H9 (cell line): ENCODE measurements at regions not wholly inside any gene's neighbourhood (a gene's known extent, or its start where the extent isn't known, plus 50 kb on each side); places are given as distances from the start of the nearest gene placed in this dataset.

ENCODE experiments used
- DNase-seq: peaks from one replicate; pipeline ENCODE4 v3.0.0-alpha.2; 2017
- H2AFZ ChIP-seq: one replicate; pipeline ENCODE4 v1.6.1; 2013; ENCODE audit warnings: mild to moderate bottlenecking, low read length, control low read depth, moderate library complexity
- H2AK5ac ChIP-seq: 2 replicates; pipeline ENCODE4 v1.6.1; 2013; ENCODE audit warnings: low read length, control low read depth, mixed read lengths; ENCODE audit not compliant: insufficient read length
- H2BK120ac ChIP-seq: one replicate; pipeline ENCODE4 v1.6.1; 2013; ENCODE audit warnings: low read depth, mild to moderate bottlenecking, low read length, control low read depth, inconsistent platforms; ENCODE audit not compliant: poor library complexity, severe bottlenecking
- H2BK12ac ChIP-seq: 2 replicates; pipeline ENCODE4 v1.6.1; 2013; ENCODE audit warnings: low read length, control low read depth, mixed read lengths, low read depth; ENCODE audit not compliant: insufficient read length
- H2BK15ac ChIP-seq: 2 replicates; pipeline ENCODE4 v1.6.1; 2013; ENCODE audit warnings: low read depth, low read length, control low read depth
- H2BK20ac ChIP-seq: one replicate; pipeline ENCODE4 v1.6.1; 2013; ENCODE audit warnings: low read depth, mild to moderate bottlenecking, low read length, control low read depth, inconsistent platforms; ENCODE audit not compliant: poor library complexity, severe bottlenecking
- H2BK5ac ChIP-seq: 2 replicates; pipeline ENCODE4 v1.6.1; 2013; ENCODE audit warnings: low read length, control low read depth, mixed read lengths; ENCODE audit not compliant: insufficient read length
- H3K14ac ChIP-seq: 2 replicates; pipeline ENCODE4 v1.6.1; 2013; ENCODE audit warnings: low read length, control low read depth; ENCODE audit not compliant: insufficient read depth
- H3K18ac ChIP-seq: 2 replicates; pipeline ENCODE4 v1.6.1; 2013; ENCODE audit warnings: low read depth, mild to moderate bottlenecking, mixed read lengths, low read length, control low read depth; ENCODE audit not compliant: insufficient read length
- H3K23ac ChIP-seq: 2 replicates; pipeline ENCODE4 v1.6.1; 2013; ENCODE audit warnings: low read length, control low read depth, mixed read lengths, low read depth; ENCODE audit not compliant: insufficient read length
- H3K23me2 ChIP-seq: 2 replicates; pipeline ENCODE4 v1.6.1; 2013; ENCODE audit warnings: low read depth, mild to moderate bottlenecking, mixed read lengths, low read length, control low read depth; ENCODE audit not compliant: insufficient read length, poor library complexity, severe bottlenecking
- H3K27ac ChIP-seq: 2 replicates; pipeline ENCODE4 v1.5.1; 2013; ENCODE audit warnings: low read length, control low read depth, mixed read lengths, low read depth; ENCODE audit not compliant: insufficient read length
- H3K27me3 ChIP-seq: 2 replicates; pipeline ENCODE4 v1.6.1; 2013; ENCODE audit warnings: low read length, control low read depth, inconsistent platforms; ENCODE audit not compliant: insufficient read depth
- H3K4ac ChIP-seq: 2 replicates; pipeline ENCODE4 v1.6.1; 2013; ENCODE audit warnings: low read depth, mild to moderate bottlenecking, control low read depth, inconsistent platforms, low read length, moderate library complexity
- H3K4me1 ChIP-seq: 2 replicates; pipeline ENCODE4 v1.6.1; 2013; ENCODE audit warnings: low read length, control low read depth, inconsistent platforms; ENCODE audit not compliant: insufficient read depth
- H3K4me2 ChIP-seq: 2 replicates; pipeline ENCODE4 v1.6.1; 2013; ENCODE audit warnings: low read length, control low read depth, mixed read lengths; ENCODE audit not compliant: insufficient read length, insufficient read depth
- H3K56ac ChIP-seq: 2 replicates; pipeline ENCODE4 v1.6.1; 2013; ENCODE audit warnings: low read depth, mild to moderate bottlenecking, mixed read lengths, low read length, control low read depth; ENCODE audit not compliant: insufficient read length
- H3K79me1 ChIP-seq: 2 replicates; pipeline ENCODE4 v1.6.1; 2013; ENCODE audit warnings: low read depth, mild to moderate bottlenecking, moderate library complexity, low read length, control low read depth, inconsistent platforms; ENCODE audit not compliant: insufficient read depth, poor library complexity, severe bottlenecking
- H3K79me2 ChIP-seq: 2 replicates; pipeline ENCODE4 v1.6.1; 2013; ENCODE audit warnings: low read length, control low read depth, inconsistent platforms; ENCODE audit not compliant: insufficient read depth
- H3K9ac ChIP-seq: 2 replicates; pipeline ENCODE4 v1.6.1; 2013; ENCODE audit warnings: low read length, control low read depth, mixed read lengths; ENCODE audit not compliant: insufficient read length; ENCODE audit errors: extremely low read depth
- H3K9me3 ChIP-seq: one replicate; pipeline ENCODE4 v1.6.1; 2013; ENCODE audit warnings: low read depth, low read length, inconsistent platforms; ENCODE audit not compliant: control insufficient read depth
- H3T11ph ChIP-seq: one replicate; pipeline ENCODE4 v1.6.1; 2013; ENCODE audit warnings: mild to moderate bottlenecking, low read length, control low read depth, inconsistent platforms
- H4K20me1 ChIP-seq: one replicate; pipeline ENCODE4 v1.6.1; 2013; ENCODE audit not compliant: control insufficient read depth, insufficient read length, insufficient read depth
- H4K5ac ChIP-seq: 2 replicates; pipeline ENCODE4 v1.6.1; 2013; ENCODE audit warnings: low read depth, mild to moderate bottlenecking, mixed read lengths, low read length, control low read depth; ENCODE audit not compliant: insufficient read length
- H4K8ac ChIP-seq: replicated peaks from 2 replicates; pipeline ENCODE4 v1.6.1; 2013; ENCODE audit warnings: low read length, control low read depth, mixed read lengths, low read depth; ENCODE audit not compliant: insufficient read length
- H4K91ac ChIP-seq: 2 replicates; pipeline ENCODE4 v1.6.1; 2013; ENCODE audit warnings: low read depth, mild to moderate bottlenecking, moderate library complexity, mixed read lengths, low read length, control low read depth; ENCODE audit not compliant: insufficient read length
- H3K27ac Mint-ChIP-seq, 3 experiments: 2 replicates in 2 of 3; 3 replicates in 1 of 3; pipeline ENCODE4 v1.8.0; 2020 to 2021; ENCODE audit warnings: mixed read lengths in 3 of 3, mild to moderate bottlenecking in 1 of 3, moderate library complexity in 1 of 3
- H3K27me3 Mint-ChIP-seq: 2 replicates; pipeline ENCODE4 v1.8.0; 2021; ENCODE audit warnings: low read depth, mild to moderate bottlenecking, moderate library complexity, mixed read lengths
- H3K36me3 Mint-ChIP-seq, 3 experiments: 2 replicates in 2 of 3; 3 replicates in 1 of 3; pipeline ENCODE4 v1.8.0; 2020 to 2021; ENCODE audit warnings: low read depth in 3 of 3, mixed read lengths in 3 of 3; ENCODE audit not compliant: insufficient read depth in 1 of 3
- H3K4me1 Mint-ChIP-seq, 2 experiments: 2 replicates each; pipeline ENCODE4 v1.8.0; 2020; ENCODE audit warnings: mixed read lengths in 2 of 2
- H3K4me3 Mint-ChIP-seq, 2 experiments: 2 replicates in 1 of 2; 3 replicates in 1 of 2; pipeline ENCODE4 v1.8.0; 2020 to 2021; ENCODE audit warnings: mild to moderate bottlenecking in 2 of 2, mixed read lengths in 2 of 2, moderate library complexity in 1 of 2
- H3K9me3 Mint-ChIP-seq, 2 experiments: 2 replicates in 1 of 2; 3 replicates in 1 of 2; pipeline ENCODE4 v1.8.0; 2020; ENCODE audit warnings: mild to moderate bottlenecking in 2 of 2, mixed read lengths in 2 of 2, moderate library complexity in 1 of 2
- WGBS: extraction: QIAGEN DNeasy Blood & Tissue Kit; methylation state at CpG from one replicate; pipeline ENCODE4 v1.1.7; 2013; ENCODE audit warnings: missing lambda C conversion rate, low lambda C conversion rate, mixed read lengths; ENCODE audit not compliant: insufficient read length; ENCODE audit errors: extremely low coverage; 5-methylcytosine and 5-hydroxymethylcytosine counted together
- TF ChIP-seq, protein P1 (sequence below): fragments of 200-600 bp; sonication (generic); conservative IDR thresholded peaks from 3 replicates; pipeline ENCODE4 v1.8.0; 2021; ENCODE audit warnings: antibody characterized with exemption, mild to moderate bottlenecking

DNA sequence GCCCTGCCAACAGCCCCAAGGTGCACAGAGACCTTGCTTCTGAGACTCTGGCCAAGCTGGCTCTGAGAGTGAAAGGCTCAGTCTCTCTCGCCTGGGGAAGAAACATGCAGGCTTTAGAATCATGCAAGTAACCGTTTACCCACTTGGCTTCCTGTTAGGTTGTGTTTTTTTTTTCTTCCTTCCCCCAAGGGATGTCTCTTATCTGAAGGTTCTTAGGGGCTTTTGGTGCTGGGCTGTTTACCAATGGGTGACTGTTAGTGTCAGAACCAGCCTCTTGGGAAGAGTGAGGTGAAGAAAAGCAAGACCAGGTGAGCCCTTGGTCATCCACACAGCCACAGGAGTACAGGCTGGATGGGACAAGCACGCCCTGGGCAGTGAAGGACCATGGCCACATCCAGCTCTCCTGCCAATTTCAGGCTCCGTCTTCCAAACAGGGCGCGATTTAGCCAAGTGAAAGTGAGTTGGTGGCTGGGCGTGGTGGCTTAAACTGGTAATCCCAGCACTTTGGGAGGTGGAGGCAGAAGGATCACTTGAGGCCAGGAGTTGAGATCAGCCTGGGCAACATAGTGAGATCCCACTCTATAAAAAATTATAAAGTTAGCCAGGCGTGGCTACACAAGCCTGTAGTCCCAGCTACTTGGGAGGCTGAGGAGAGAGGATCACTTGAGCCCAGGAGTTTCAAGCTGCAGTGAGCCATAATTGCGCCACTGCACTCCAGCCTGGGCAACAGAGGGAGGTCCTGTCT lies 76.3 kb upstream of the CUX1 start:
- WGBS: no CpG with 5 or more reads among the region's 9 CpGs
- Histone ChIP-seq H2BK12ac (no peak overlapping the region), H3K56ac (no peak overlapping the region), H3K4ac (no peak overlapping the region), H3K4me2 (no peak overlapping the region), H2BK5ac (no peak overlapping the region), H3K23me2 (peaks cover 7% of the 10 kb centered on the region), H2BK20ac (no peak overlapping the region), H3K4me1 (no peaks in the 10 kb centered on the region; the same call in 1 of the 2 replicates), H2BK15ac (no peak overlapping the region), H3K27me3 (no peaks in the 10 kb centered on the region), H4K5ac (no peak overlapping the region), H3K18ac (no peak overlapping the region), H3K27ac (no peak overlapping the region), H4K91ac (no peak overlapping the region), H4K8ac (no peak overlapping the region), H3K79me2 (no peaks in the 10 kb centered on the region), H3K14ac (no peak overlapping the region), H2AFZ (no peak overlapping the region), H4K20me1 (no peaks in the 10 kb centered on the region), H3K9ac (no peak overlapping the region), H3K23ac (no peak overlapping the region), H3T11ph (no peak overlapping the region), H2AK5ac (no peak overlapping the region), H3K9me3 (no peaks in the 10 kb centered on the region), H3K79me1 (no peaks in the 10 kb centered on the region), H2BK120ac (no peak overlapping the region)
- Mint-ChIP-seq H3K4me1 (peaks cover 14 to 27% of the 10 kb centered on the region in 2 experiments), H3K9me3 (no peaks in the 10 kb centered on the region; a peak in 1 of 5 replicates), H3K4me3 (no peak overlapping the region; a peak in 1 of 5 replicates), H3K36me3 (no peaks in the 10 kb centered on the region), H3K27me3 (peaks cover 13% of the 10 kb centered on the region), H3K27ac (peak overlapping the region in 2 of 3 experiments; percentile 16 to 40; a peak in 1 of 7 replicates)
- DNase-seq: no peak
- TF ChIP-seq, protein P1, sequence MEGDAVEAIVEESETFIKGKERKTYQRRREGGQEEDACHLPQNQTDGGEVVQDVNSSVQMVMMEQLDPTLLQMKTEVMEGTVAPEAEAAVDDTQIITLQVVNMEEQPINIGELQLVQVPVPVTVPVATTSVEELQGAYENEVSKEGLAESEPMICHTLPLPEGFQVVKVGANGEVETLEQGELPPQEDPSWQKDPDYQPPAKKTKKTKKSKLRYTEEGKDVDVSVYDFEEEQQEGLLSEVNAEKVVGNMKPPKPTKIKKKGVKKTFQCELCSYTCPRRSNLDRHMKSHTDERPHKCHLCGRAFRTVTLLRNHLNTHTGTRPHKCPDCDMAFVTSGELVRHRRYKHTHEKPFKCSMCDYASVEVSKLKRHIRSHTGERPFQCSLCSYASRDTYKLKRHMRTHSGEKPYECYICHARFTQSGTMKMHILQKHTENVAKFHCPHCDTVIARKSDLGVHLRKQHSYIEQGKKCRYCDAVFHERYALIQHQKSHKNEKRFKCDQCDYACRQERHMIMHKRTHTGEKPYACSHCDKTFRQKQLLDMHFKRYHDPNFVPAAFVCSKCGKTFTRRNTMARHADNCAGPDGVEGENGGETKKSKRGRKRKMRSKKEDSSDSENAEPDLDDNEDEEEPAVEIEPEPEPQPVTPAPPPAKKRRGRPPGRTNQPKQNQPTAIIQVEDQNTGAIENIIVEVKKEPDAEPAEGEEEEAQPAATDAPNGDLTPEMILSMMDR: no peak
